HG03095 (cell line): ENCODE measurements at regions not wholly inside any gene's neighbourhood (a gene's known extent, or its start where the extent isn't known, plus 50 kb on each side); places are given as distances from the start of the nearest gene placed in this dataset.
"Not testable (repeated sequence)": the region's sequence is repeated elsewhere in the genome, so short reads cannot be mapped to it uniquely, and the experiment has no call there.

Experiments used
- ATAC-seq: cut with Tn5 transposase; IDR thresholded peaks from one replicate; pipeline ENCODE4 v1.9.1; 2021; ENCODE audit warnings: moderate library complexity; ENCODE audit not compliant: unreplicated experiment

- ATAC-seq = no peak
Observed at GRCh38 chr2:33704406-33704855, 105.3 kb upstream of the FAM98A start.

GRCh38 chr2:33696234-33696633, 97.1 kb upstream of the FAM98A start:
- ATAC-seq = no peak

DNA sequence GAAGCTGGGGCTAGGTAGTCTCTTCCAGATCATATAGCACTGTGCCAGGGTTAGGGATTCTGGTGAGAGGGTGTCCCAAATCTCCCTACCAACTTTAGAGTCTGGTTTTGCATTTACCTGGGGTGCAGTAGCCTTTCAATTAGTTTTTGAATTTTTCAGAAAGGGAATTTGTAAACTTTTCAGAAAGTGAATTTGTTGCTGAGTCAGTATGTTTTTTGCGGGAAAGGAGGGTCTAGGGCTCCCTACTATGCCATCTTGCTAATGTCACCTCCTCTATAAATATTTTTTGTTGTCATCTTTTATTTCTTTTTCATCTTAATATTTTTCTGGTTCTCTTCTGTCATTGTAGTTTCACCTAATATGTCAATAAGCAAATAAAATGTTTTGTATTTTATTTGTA, 95.8 kb upstream of the FAM98A start:
- no peak for ATAC-seq

GRCh38 chr2:33690686-33691085, 91.6 kb upstream of the FAM98A start:
- ATAC-seq = not testable (repeated sequence)

DNA sequence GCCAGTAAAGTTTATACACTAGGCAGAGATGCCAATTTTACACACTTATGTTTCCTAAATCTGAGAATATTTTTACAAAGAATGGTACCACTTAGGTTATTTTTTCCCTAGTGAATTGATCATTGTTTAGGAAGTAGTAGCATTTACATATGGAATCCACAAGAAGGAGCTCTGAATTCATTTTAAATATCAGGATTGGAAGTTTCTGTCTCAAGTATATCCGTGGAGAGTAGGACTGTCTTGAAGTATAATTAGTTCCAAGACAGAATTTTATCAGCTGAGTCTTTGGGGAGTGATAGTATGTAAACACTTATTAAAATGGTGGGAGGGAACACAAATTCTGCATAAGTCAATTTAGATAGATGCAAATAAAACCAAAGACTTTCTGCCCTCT, 82.3 kb upstream of the FAM98A start:
- no peak for ATAC-seq

DNA sequence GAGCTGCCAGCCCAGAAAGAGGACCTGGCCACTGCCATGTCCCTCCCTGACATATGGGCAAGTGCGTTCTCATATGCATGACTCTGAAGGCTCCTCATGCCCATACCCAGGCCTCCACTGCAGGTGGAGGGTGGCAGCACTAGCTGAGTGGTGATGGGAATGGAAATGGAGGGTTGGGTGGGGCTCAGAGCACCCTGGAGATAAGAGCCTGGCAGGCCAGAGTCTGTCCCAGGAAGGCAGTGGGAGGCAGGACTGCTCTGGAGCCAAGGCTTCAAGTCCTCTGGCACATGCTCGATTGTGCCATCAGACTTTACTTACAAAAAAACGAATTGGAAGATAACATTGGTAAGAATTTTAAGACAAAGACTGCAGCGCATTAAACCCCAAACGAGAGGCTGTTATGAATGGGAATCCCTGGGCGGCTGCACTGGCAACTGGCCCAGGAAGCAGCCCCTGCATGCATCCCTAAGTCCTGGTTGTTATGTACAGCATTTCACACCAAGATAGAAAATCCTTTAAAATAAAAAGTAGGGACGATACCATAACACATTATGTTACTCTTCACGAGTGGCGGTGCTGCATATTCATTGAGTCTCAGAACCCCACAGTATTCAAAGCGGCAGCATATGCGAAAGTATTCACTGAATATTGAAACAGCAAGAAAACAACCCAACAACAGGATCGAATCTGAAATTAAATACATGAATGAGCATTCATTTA, 81.7 kb upstream of the FAM98A start:
- ATAC-seq = no peak

- ATAC-seq = no peak
Observed at GRCh38 chr2:33678436-33678835, 79.3 kb upstream of the FAM98A start.

DNA sequence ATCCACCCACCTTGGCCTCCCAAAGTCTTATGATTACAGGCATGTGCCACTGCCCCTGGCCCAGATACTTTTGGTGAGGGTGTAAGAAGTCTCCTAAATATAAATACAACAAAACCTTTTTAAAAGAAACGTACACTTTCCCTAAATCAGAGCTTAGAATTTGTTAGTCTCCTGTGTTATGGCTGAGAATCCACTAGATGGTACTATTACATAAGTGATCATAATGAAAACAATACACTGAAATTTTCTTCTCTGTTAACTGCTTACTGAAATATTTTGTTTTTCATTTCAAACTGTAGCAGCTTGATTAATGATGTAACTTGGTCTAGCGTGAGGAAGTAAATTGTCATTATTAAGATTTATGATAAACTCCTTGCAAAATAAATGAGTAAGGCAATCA, 74.8 kb upstream of the FAM98A start:
- no peak for ATAC-seq

DNA sequence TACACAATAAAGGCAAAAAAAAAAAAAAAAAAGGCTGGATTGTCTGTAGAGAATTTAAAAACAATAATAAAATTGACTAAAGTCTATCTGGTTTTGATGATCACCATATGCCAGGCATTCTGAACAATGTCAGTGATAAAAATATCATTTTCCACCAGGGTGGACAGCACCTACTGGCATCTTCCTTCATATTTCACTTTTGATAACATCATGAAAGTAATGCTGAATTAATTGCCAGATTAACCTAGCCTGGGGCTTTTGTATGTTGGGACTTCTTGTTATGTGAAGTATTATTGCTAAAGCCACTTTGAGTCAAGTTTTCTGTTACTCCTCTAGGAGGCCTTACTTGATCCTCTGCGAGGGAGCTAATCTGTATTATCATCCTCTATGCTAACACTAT, 73.8 kb upstream of the FAM98A start:
- no peak for ATAC-seq

DNA sequence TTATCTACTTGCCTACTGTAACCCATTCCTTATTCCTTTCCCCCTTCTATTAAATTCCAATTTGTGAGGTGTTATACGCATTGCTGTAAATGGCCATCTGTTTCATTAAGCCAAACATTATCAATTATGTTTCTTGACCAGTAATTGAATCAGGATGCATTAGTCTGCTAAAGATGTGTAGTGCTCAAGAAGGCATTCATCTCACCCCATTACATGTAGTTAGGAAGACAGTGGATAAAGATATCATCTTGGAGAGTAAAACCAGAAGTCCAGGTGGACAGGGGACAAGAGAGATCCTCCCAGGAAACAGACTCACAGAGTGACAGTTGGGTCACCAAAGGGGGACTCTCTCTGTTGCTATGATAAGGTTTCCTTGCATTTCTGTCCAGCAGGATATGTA, 73.3 kb upstream of the FAM98A start:
- ATAC-seq = no peak

GRCh38 chr2:33671198-33671597, 72.1 kb upstream of the FAM98A start:
- no peak for ATAC-seq

DNA sequence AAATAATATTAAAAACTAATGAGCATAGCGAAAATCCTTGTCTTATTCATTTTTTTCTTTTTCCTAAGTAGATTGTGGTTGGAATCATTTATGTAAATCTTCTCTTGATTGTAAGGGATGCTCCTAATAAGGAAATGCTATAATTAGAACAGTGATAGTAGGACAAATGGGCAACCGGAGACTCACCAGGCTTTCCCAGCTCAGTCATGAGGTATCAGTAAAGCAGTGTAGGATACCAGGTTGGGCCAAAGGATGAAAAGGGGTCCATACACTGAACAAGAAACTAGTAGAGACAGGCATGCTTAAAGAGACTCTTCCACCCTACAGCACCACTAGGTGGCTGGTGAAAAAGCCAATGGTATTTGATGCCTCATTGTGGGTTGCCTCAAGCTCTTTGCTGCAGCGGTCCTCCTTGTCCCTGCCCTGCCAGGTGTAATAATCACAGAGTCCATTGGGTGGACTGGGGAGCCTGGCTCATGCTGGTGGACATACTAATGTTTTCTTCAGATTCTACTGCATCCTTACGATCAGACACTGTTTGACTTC, 71.4 kb upstream of the FAM98A start:
- no peak for ATAC-seq

DNA sequence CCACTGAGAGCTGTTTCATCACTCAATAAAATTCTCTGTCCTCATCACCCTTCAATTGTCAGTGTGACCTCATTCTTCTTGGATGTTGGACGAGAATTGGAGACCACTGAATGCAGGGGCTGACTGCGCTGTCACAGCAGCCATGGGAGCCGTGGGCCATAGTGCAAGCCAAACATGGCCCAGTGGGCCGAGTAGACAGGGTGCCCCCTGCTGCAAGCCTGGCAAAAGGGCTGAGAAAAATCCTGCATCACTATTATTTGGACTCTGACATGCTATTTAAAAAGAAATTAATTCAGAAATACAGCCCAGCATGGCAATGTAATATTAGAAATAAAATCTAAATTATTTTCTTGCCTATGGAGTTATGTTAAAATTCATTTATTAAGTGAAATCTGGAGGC, 67.8 kb upstream of the FAM98A start:
- no peak for ATAC-seq

DNA sequence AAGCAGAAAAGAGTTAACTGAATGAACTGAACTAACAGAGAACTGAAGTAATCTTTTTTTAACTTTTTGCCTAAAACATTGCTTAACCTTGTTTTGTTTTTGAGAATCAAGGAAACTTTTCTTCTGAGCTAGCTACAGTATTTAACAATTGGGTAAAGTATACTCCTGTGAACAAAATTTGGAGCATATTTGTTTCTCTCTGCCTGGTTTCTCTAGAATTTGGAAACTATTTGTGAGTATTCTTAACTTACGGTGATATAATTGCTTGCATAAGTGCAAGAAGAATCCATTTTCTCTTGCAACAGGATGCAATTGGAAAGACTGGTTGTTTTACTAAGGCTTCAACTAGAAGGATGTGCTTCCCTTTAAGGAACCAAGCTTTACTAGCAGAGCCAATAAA, 65.9 kb upstream of the FAM98A start:
- ATAC-seq = no peak

- no peak for ATAC-seq
Observed at GRCh38 chr2:33660416-33661123, 61.5 kb upstream of the FAM98A start.

DNA sequence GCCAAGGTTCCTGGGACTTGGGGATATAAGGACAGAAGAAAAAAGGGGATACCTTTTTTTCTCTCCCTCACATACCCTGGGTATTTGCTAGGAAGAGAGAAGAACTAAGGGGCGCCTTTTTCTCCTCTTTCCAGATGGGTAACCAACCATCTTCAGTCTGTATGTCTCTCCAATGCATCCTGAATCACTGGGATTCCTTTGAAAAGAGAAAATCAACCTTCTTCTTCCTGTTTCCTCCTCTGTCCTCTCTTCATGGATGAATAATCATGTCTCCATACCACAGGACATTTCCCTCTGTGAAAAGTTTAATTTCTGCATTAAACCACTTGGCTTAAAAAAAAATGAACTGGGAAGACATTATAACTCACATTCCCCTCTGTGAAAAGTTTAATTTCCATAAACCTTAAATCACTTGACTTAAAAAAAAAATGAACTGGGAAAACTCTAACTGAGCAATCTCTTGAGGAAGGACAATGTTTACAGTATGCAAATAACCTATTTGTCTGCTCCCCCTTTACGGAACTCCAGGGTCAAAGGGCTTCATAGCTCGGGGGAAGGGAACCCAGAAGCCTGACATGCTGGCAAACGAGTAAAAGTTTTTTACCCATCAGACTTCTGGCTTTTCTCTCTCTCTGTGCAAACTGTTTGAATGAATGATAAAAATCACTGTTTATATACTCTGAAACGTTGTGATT, 56.7 kb upstream of the FAM98A start:
- no peak for ATAC-seq

- no peak for ATAC-seq
Observed at GRCh38 chr2:33652830-33653229, 53.7 kb upstream of the FAM98A start.

GRCh38 chr2:33650171-33650570, 51.1 kb upstream of the FAM98A start:
- ATAC-seq = no peak
